HEK293 (cell line): ENCODE measurements at regions not wholly inside any gene's neighbourhood (a gene's known extent, or its start where the extent isn't known, plus 50 kb on each side); places are given as distances from the start of the nearest gene placed in this dataset.

ENCODE experiments used
- CTCF ChIA-PET: fragments of 350-600 bp; formaldehyde crosslinking; extraction: SDS; loops from one replicate; lab custom pipeline; 2021; ENCODE audit warnings: antibody characterized with exemption; lab: Yijun Ruan, JAX
- POLR2A ChIA-PET: fragments of 300-600 bp; formaldehyde crosslinking; extraction: SDS; loops from one replicate; lab custom pipeline; 2020; ENCODE audit warnings: antibody characterized with exemption, inconsistent platforms; lab: Yijun Ruan, JAX
- H3K27ac ChIP-seq: fragments of 200-500 bp; sonication (Bioruptor generic); 2 replicates; pipeline ENCODE4 v1.5.1; 2014; ENCODE audit warnings: low read depth, low read length, control low read depth, inconsistent platforms; ENCODE audit errors: extremely low read depth
- H3K36me3 ChIP-seq, 2 experiments: fragments of 200-500 bp in 1 of 2; sonication (Bioruptor generic) in 1 of 2; 1 replicate in 1 of 2; 2 replicates in 1 of 2; pipeline ENCODE4 v1.5.1; 2014 to 2017; ENCODE audit warnings: inconsistent platforms in 2 of 2, low read length in 2 of 2; ENCODE audit not compliant: control insufficient read depth in 2 of 2, insufficient read depth in 1 of 2
- H3K4me1 ChIP-seq: fragments of 200-500 bp; sonication (Bioruptor generic); 2 replicates; pipeline ENCODE4 v1.5.1; 2014; ENCODE audit warnings: mild to moderate bottlenecking, low read length, inconsistent platforms; ENCODE audit not compliant: control insufficient read depth, insufficient read depth
- H3K4me3 ChIP-seq: 2 replicates; pipeline ENCODE4 v1.5.1; 2011; ENCODE audit warnings: low read depth, mild to moderate bottlenecking, control low read depth, low read length, moderate library complexity
- H3K9me3 ChIP-seq: fragments of 200-500 bp; sonication (Bioruptor generic); 2 replicates; pipeline ENCODE4 v1.5.1; 2014; ENCODE audit warnings: low read depth, low read length, inconsistent platforms; ENCODE audit not compliant: control insufficient read depth, insufficient read depth
- KLF10 ChIP-seq: fragments of 450-650 bp; IDR thresholded peaks from 2 replicates; pipeline ENCODE4 v1.5.1; 2018; ENCODE audit warnings: missing biosample characterization, mild to moderate bottlenecking, missing genetic modification characterization
- PRDM2 ChIP-seq: fragments of 450-650 bp; formaldehyde crosslinking; IDR thresholded peaks from 2 replicates; pipeline ENCODE4 v1.5.1; 2016; ENCODE audit warnings: missing biosample characterization, missing genetic modification characterization, borderline replicate concordance
- SCRT1 ChIP-seq: fragments of 450-650 bp; formaldehyde crosslinking; IDR thresholded peaks from 2 replicates; pipeline ENCODE4 v1.5.1; 2016; ENCODE audit warnings: missing biosample characterization, missing genetic modification characterization, borderline replicate concordance
- ZFHX2 ChIP-seq: fragments of 450-650 bp; formaldehyde crosslinking; conservative IDR thresholded peaks from 2 replicates; pipeline ENCODE4 v1.5.1; 2016; ENCODE audit warnings: missing biosample characterization, missing genetic modification characterization
- ZNF114 ChIP-seq: fragments of 450-650 bp; formaldehyde crosslinking; IDR thresholded peaks from 2 replicates; pipeline ENCODE4 v1.5.0; 2017; ENCODE audit warnings: missing biosample characterization, missing genetic modification characterization
- ZNF175 ChIP-seq: fragments of 450-650 bp; formaldehyde crosslinking; IDR thresholded peaks from 2 replicates; pipeline ENCODE4 v1.5.1; 2016; ENCODE audit warnings: missing biosample characterization, missing genetic modification characterization
- ZNF19 ChIP-seq: fragments of 450-650 bp; formaldehyde crosslinking; IDR thresholded peaks from 2 replicates; pipeline ENCODE4; 2016; ENCODE audit warnings: missing biosample characterization, missing genetic modification characterization, low read depth
- ZNF221 ChIP-seq: fragments of 450-650 bp; formaldehyde crosslinking; IDR thresholded peaks from 2 replicates; pipeline ENCODE4 v1.5.1; 2017; ENCODE audit warnings: missing biosample characterization, missing genetic modification characterization, borderline replicate concordance
- ZNF248 ChIP-seq: fragments of 450-650 bp; formaldehyde crosslinking; IDR thresholded peaks from 2 replicates; pipeline ENCODE4 v1.5.1; 2017; ENCODE audit warnings: missing biosample characterization, missing genetic modification characterization
- ZNF433 ChIP-seq: fragments of 450-650 bp; formaldehyde crosslinking; IDR thresholded peaks from 2 replicates; pipeline ENCODE4 v1.5.1; 2016; ENCODE audit warnings: missing biosample characterization, missing genetic modification characterization, low read depth
- ZNF658 ChIP-seq: fragments of 450-650 bp; formaldehyde crosslinking; IDR thresholded peaks from 2 replicates; pipeline ENCODE4; 2016; ENCODE audit warnings: missing biosample characterization, missing genetic modification characterization
- ZNF776 ChIP-seq: fragments of 450-650 bp; formaldehyde crosslinking; IDR thresholded peaks from 2 replicates; pipeline ENCODE4 v1.5.0; 2017; ENCODE audit warnings: missing biosample characterization, missing genetic modification characterization, borderline replicate concordance
- TF ChIP-seq, protein P1 (sequence below): fragments of 450-650 bp; formaldehyde crosslinking; IDR thresholded peaks from 2 replicates; pipeline ENCODE4 v1.5.1; 2016; ENCODE audit warnings: missing biosample characterization, missing genetic modification characterization
- TF ChIP-seq, protein P2 (sequence below): fragments of 450-650 bp; IDR thresholded peaks from 2 replicates; pipeline ENCODE4 v1.5.1; 2018; ENCODE audit warnings: missing biosample characterization, mild to moderate bottlenecking, missing genetic modification characterization

DNA sequence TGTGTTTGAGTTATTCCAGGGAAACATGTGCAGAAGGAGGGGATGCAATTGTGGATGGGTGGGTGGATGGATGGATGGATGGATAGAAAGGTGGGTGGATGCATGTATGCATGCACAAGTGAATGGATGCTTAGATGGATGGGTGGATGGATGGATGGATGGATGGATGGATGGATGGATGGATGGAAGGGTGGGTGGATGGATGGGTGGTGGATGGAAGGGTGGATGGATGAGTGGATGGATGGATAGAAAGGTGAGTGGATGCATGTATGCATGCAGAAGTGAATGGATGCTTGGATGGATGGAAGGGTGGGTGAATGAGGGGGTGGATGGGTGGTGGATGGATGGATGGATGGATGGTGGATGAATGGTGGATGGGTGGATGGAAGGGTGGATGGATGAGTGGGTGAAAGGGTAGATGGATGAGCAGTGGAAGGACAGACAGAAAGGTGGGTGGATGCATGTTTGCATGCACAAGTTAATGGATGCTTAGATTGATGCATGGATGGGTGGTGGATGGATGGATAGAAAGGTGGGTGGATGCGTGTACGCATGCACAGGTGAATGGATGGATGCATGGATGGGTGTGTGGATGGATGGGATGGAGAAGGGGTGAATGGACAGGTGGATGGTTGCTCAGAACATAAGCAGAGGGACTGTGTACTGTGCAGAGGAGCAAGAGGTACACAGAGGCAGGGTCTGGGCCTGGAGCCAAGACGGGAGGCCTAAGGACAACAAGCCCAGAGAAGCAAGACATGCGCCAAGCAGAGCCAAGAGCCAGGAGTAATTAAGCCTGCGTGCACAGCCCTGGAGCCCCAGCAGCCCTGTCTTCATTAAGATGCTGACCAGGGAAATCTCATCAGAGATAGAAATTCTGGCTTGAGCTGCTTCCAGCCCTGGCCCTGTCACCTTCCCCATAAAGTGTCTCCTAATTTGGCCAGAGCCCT lies 84.6 kb upstream of the PPP1R26 start (continued):
- peak; percentile 62 for TF ChIP-seq ZFHX2 (tag by site-specific recombination)
- TF ChIP-seq, protein P1, sequence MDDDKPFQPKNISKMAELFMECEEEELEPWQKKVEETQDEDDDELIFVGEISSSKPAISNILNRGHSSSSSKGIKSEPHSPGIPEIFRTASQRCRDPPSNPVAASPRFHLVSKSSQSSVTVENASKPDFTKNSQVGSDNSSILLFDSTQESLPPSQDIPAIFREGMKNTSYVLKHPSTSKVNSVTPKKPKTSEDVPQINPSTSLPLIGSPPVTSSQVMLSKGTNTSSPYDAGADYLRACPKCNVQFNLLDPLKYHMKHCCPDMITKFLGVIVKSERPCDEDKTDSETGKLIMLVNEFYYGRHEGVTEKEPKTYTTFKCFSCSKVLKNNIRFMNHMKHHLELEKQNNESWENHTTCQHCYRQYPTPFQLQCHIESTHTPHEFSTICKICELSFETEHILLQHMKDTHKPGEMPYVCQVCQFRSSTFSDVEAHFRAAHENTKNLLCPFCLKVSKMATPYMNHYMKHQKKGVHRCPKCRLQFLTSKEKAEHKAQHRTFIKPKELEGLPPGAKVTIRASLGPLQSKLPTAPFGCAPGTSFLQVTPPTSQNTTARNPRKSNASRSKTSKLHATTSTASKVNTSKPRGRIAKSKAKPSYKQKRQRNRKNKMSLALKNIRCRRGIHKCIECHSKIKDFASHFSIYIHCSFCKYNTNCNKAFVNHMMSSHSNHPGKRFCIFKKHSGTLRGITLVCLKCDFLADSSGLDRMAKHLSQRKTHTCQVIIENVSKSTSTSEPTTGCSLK: no peak
- no peak for TF ChIP-seq ZNF221 (tag by site-specific recombination)
- TF ChIP-seq PRDM2: no peak
- TF ChIP-seq ZNF114: peak; percentile 46; the same call in 1 of the 2 replicates
- TF ChIP-seq, protein P2, sequence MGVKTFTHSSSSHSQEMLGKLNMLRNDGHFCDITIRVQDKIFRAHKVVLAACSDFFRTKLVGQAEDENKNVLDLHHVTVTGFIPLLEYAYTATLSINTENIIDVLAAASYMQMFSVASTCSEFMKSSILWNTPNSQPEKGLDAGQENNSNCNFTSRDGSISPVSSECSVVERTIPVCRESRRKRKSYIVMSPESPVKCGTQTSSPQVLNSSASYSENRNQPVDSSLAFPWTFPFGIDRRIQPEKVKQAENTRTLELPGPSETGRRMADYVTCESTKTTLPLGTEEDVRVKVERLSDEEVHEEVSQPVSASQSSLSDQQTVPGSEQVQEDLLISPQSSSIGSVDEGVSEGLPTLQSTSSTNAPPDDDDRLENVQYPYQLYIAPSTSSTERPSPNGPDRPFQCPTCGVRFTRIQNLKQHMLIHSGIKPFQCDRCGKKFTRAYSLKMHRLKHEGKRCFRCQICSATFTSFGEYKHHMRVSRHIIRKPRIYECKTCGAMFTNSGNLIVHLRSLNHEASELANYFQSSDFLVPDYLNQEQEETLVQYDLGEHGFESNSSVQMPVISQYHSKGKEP (tag by site-specific recombination): no peak
- TF ChIP-seq KLF10 (tag by site-specific recombination): no peak
- TF ChIP-seq ZNF19 (tag by site-specific recombination): no peak
- no peak for TF ChIP-seq ZNF175
- 0 out of 2 replicates have a peak, but pooled peaks have one; percentile 28 for TF ChIP-seq ZNF658 (tag by site-specific recombination)
- TF ChIP-seq ZNF776 (tag by site-specific recombination): 0 out of 2 replicates have a peak, but pooled peaks have one; percentile 74
- TF ChIP-seq ZNF248 (tag by site-specific recombination): 0 out of 2 replicates have a peak, but pooled peaks have one; percentile 13

DNA sequence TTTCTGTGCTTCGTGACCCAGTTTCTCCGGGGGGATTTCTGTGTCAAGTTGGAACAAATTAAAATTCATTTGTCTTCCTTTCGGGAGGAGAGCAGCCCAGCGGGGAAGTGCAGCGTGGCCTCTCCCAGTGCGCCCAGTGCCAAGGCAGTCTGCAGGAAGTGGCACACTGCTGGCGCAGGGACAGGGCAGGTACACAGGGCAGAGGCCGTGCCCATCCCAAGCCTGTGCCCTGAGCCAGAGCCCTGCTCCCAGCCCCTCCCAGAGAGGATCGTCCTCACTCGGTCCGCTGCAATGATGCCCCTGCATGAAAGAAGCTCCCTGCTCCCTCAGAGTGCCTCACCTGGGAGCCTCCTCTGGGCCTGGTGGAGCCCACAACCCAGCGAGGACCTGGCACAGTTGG lies 82.4 kb upstream of the PPP1R26 start:
- ChIA-PET POLR2A (no interaction called here), CTCF (no interaction called here)
- H3K9me3 ChIP-seq: no peaks in the 10 kb centered on the region
- no peak overlapping the region for H3K4me3 ChIP-seq
- H3K36me3 ChIP-seq: no peaks in the 10 kb centered on the region
- no peaks in the 10 kb centered on the region for H3K4me1 ChIP-seq
- H3K27ac ChIP-seq: no peak overlapping the region
- TF ChIP-seq SCRT1 (tag by site-specific recombination) (no peak), ZNF433 (tag by site-specific recombination) (no peak)
